Nephron progenitor cell (in vitro differentiated cells): ENCODE measurements at regions not wholly inside any gene's neighbourhood (a gene's known extent, or its start where the extent isn't known, plus 50 kb on each side); places are given as distances from the start of the nearest gene placed in this dataset.

Source experiments
- DNase-seq: peaks from one replicate; pipeline ENCODE4 v3.0.0; 2021
- H3K27ac Mint-ChIP-seq: 2 replicates; pipeline ENCODE4 v1.8.0; 2021; ENCODE audit warnings: mild to moderate bottlenecking, moderate library complexity, mixed read lengths
- H3K27me3 Mint-ChIP-seq: 2 replicates; pipeline ENCODE4 v1.8.0; 2021; ENCODE audit warnings: mild to moderate bottlenecking, low read depth, mixed read lengths; ENCODE audit not compliant: poor library complexity
- H3K36me3 Mint-ChIP-seq: 2 replicates; pipeline ENCODE4 v1.8.0; 2021; ENCODE audit warnings: low read depth, mixed read lengths
- H3K4me1 Mint-ChIP-seq: 2 replicates; pipeline ENCODE4 v1.8.0; 2021; ENCODE audit warnings: mixed read lengths
- H3K4me3 Mint-ChIP-seq: 2 replicates; pipeline ENCODE4 v1.8.0; 2021; ENCODE audit warnings: mild to moderate bottlenecking, moderate library complexity, mixed read lengths
- H3K9me3 Mint-ChIP-seq: 2 replicates; pipeline ENCODE4 v1.8.0; 2021; ENCODE audit warnings: mild to moderate bottlenecking, moderate library complexity, mixed read lengths
- TF ChIP-seq, protein P1 (sequence below): fragments of 200-600 bp; sonication (generic); IDR thresholded peaks from 2 replicates; pipeline ENCODE4 v1.5.0; 2021; ENCODE audit warnings: antibody characterized with exemption

DNA sequence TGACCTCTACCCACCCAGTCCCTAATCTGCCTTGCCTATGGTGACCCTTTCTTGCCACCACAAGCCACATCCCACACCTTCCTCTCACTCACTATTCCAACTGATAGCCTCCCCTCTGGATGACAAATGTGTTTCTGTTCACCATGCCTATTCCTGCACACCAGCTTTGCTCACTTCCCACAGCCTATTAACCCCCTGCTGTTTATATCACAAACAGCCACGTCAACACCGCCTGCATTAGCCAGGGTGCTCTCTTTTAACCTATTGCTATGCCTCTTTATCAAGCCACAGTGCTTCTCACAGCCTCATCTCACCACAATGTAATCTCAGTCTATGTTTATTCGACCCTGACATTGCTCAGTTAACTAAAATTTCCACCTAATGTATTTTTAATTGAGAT lies 271.8 kb downstream of the SUCLG1 start:
- H3K36me3 Mint-ChIP-seq, result no peaks in the 10 kb centered on the region
- no peaks in the 10 kb centered on the region for H3K9me3 Mint-ChIP-seq
- TF ChIP-seq, protein P1, sequence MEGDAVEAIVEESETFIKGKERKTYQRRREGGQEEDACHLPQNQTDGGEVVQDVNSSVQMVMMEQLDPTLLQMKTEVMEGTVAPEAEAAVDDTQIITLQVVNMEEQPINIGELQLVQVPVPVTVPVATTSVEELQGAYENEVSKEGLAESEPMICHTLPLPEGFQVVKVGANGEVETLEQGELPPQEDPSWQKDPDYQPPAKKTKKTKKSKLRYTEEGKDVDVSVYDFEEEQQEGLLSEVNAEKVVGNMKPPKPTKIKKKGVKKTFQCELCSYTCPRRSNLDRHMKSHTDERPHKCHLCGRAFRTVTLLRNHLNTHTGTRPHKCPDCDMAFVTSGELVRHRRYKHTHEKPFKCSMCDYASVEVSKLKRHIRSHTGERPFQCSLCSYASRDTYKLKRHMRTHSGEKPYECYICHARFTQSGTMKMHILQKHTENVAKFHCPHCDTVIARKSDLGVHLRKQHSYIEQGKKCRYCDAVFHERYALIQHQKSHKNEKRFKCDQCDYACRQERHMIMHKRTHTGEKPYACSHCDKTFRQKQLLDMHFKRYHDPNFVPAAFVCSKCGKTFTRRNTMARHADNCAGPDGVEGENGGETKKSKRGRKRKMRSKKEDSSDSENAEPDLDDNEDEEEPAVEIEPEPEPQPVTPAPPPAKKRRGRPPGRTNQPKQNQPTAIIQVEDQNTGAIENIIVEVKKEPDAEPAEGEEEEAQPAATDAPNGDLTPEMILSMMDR, result no peak
- H3K4me3 Mint-ChIP-seq, result no peak overlapping the region
- H3K27me3 Mint-ChIP-seq, result no peaks in the 10 kb centered on the region
- no peak for DNase-seq
- H3K4me1 Mint-ChIP-seq, result peaks cover 12% of the 10 kb centered on the region
- H3K27ac Mint-ChIP-seq, result peak overlapping the region; percentile 13

DNA sequence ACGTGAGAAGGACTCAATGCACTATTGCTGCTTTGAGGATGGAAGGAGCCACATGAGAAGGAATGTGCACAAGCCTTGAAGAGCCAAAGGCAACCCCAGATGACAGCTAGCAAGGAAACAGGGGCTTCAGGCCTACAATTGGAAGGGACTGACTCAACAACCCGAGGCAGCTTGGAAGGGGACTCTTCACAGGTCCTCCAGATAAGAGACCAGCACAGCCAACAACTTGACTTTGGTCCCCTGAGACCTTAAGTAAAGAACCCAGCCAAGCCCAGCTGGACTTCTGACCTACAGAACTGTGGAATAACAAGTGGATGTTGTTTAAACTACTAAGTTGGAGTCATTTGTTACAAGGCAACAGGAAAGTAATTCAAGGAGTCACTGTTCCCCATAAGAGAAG lies 277.2 kb downstream of the SUCLG1 start:
- TF ChIP-seq, protein P1, result no peak
- Mint-ChIP-seq H3K36me3 (no peaks in the 10 kb centered on the region), H3K27me3 (no peaks in the 10 kb centered on the region), H3K4me3 (no peak overlapping the region), H3K27ac (no peak overlapping the region), H3K4me1 (peaks cover 22% of the 10 kb centered on the region), H3K9me3 (no peaks in the 10 kb centered on the region)
- DNase-seq, result no peak

DNA sequence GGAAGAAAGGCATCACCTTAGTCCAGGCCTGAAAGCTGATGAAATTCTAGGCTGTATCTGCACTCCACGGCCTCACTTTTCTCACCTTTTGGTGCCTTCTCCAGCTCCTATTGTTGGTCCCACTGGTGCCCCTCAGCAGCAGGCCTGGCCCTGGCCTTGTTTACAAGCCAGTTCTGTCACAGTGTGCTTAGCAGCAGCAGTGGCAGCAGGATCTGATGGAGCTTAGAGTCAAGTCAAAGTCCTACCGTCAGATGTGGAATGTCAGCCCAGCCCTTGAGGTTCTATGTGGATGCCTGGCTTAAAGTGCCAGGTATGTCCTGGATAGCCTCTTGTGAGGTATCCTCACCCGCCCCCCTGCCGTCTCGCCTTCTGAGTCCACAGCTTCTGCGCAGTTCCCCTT lies 281.3 kb downstream of the SUCLG1 start:
- Mint-ChIP-seq H3K9me3 (no peaks in the 10 kb centered on the region), H3K27ac (no peak overlapping the region), H3K36me3 (no peaks in the 10 kb centered on the region), H3K27me3 (no peaks in the 10 kb centered on the region), H3K4me3 (no peak overlapping the region), H3K4me1 (peaks cover 16% of the 10 kb centered on the region)
- TF ChIP-seq, protein P1, result no peak
- DNase-seq, result no peak

DNA sequence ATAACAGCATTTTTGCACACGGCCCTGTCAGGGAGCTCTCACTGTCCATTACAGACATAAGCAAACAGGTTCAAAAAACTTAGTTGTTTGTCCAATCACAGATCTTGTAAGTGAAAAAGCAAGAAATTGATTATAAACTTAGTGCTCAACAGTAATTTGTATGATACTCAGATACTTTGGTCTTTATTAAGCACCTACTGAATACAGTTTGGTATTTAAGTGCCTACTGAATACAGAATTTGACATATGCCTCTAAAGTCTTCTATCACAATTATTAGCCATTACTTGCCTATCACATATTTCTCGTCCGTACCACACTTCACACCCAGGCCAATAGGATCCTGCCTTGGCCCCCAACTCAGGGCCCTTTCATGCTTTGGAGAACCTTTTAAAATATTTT lies 283.1 kb downstream of the SUCLG1 start:
- DNase-seq, result no peak
- TF ChIP-seq, protein P1, result no peak
- Mint-ChIP-seq H3K4me3 (no peak overlapping the region), H3K36me3 (no peaks in the 10 kb centered on the region), H3K27me3 (no peaks in the 10 kb centered on the region), H3K4me1 (peaks cover 4% of the 10 kb centered on the region), H3K9me3 (no peaks in the 10 kb centered on the region), H3K27ac (no peak overlapping the region)

DNA sequence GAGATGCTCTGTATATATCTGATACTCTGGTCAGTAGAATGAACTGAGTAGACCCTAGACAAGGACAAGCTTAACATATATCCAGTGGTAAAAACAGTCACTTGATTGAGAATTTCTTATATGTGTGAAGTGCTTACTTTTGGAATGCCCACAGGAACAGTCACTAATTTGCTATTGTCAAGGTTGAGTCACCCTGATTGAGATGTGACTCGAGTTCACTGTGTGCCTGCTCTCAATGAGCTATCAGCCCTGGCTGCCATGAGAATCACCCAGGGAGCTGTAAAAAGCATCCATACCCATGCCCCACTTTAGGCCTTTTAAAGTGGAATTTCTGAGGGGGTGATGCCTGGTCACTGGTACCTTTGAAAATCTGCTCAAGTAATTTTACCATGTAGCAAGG lies 283.7 kb downstream of the SUCLG1 start:
- Mint-ChIP-seq H3K27me3 (no peaks in the 10 kb centered on the region), H3K27ac (no peak overlapping the region), H3K4me1 (no peaks in the 10 kb centered on the region), H3K9me3 (peaks cover under 1% of the 10 kb centered on the region), H3K36me3 (no peaks in the 10 kb centered on the region), H3K4me3 (no peak overlapping the region)
- DNase-seq, result no peak
- TF ChIP-seq, protein P1, result no peak

DNA sequence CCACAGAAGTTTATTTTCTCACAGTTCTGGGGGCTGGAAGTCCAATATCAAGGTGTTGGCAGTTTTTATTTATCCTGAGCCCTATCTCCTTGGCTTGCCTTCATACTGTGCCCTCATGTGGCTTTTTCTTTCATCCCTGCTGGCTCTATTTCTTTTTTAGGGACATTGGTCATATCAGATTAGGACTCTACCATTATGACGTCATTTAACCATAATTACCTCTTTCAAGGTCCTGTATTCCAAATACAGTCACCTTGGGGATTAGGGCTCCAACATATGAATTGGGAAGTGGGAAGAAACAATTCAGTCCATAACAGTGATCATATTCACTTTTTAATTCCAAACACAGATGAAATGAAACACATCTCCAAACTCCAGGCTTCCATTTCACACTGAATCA lies 286.0 kb downstream of the SUCLG1 start:
- no peaks in the 10 kb centered on the region for H3K4me1 Mint-ChIP-seq
- H3K36me3 Mint-ChIP-seq, result no peaks in the 10 kb centered on the region
- H3K4me3 Mint-ChIP-seq, result no peak overlapping the region
- H3K9me3 Mint-ChIP-seq, result peaks cover 19% of the 10 kb centered on the region
- H3K27ac Mint-ChIP-seq, result no peak overlapping the region
- no peak for DNase-seq
- TF ChIP-seq, protein P1, result no peak
- no peaks in the 10 kb centered on the region for H3K27me3 Mint-ChIP-seq
